ENCODE measurements at regions not wholly inside any gene's neighbourhood (a gene's known extent, or its start where the extent isn't known, plus 50 kb on each side); places are given as distances from the start of the nearest gene placed in this dataset.

DNA sequence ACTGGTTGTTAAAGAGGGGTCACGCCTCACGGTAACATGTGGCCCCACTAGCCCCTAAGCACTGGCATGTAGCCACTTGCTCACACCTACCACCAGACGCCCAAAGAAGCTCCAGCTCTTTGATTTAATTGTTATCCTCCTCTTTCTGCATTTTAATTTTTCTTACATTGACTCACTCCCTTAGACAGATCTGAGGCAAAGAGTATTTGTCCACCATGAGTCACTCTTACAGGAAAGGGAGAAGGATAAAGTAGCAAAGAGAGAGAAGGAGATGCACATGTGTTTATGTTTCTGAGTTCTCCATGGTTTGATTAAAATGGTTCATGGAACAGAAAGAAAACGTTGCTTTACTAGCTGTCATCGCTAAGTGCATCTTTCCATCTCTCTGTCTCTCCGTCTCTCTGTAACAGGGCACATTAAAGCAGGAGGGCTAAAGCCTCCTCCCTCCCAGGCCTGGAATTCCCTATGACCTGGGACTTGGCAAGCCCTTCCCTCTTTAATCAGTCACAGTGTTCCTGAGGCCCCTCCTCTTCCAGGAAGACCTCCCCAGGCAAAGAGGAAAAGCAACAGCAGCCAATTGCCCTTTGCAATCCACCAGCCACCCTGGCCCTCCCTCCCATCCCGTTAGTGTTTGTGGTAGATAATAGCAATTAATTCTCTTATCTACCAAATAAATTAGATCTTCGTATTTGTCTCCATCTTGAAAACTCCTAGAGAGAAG, 112.8 kb upstream of the TSHZ2 start:
- DNase-seq = no peak

DNA sequence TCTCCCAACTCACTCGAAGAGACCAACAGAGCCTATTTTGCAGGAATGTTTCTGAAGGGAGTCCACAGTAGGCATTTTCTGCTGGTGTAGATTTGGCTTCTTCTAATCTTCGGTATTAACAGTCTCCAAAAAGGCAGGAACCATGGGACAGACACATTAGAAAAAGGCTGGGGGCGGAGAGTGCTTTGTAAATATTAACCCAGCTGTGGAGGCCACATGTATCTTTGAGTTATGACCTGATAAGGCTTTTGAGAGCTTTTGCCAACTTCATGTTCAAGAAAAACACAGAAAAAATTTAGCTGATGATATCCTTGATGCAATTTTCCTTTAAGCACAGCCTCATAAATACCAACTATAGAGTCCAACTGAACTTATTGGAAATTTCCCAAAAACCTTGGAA, 119.4 kb upstream of the TSHZ2 start:
- DNase-seq = no peak

DNA sequence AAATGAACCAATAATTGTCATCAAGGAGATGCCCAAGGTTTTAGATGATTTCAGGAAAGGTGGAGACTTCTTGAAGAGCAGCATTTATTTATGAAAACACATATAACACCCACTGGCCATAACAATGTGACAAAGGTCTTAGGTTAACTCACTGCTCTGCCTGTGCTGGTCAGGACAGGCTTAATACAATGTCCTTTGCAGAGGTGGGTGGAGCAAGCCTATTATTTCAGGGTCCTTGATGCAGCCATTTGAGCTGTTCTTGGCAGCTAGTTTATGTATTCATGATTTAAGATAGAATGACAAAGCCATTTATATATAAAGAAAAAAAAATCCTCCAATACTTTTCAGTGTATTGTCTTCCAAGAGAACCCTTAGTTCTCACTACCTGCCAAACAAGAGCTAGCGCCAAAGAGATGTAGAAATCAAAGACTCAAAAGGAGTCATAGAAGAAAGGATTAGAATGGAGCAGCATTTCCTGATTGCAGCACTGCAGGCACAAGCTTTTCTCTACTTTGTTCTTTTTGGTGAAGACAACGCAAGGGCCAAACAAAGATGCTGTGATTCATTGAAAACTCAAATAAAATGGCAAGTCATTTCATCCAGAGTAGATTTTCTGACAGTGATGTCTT, 124.3 kb upstream of the TSHZ2 start:
- DNase-seq = no peak

DNA sequence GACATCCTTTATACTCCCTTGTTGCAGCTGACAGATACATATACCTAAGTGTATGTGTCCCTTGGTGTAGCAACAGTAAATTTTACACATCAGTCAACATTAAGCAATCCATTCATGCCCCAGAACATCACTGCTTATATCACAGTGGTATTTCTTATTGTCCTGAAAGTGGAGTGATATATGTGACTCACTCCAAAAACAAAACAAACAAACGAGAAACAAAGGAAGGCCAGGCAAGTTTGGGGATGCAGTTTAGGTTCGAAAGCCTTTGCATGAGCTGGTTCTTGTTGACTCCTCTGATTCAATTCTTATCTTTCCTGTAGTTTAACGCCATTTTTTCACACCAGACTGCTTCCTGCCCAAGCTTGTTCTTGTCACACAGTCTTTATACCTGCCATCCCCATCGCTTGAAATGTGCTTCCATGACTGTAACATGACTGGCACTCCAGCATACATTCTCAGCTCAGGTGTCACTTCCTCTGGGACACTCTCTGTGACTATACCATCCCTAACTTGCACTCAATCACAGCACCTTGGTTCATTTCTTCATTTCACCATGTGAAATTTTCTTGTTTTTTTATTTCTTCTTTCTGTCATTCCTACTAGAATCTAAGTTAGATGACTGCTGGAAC, 125.0 kb upstream of the TSHZ2 start:
- no peak for DNase-seq

DNA sequence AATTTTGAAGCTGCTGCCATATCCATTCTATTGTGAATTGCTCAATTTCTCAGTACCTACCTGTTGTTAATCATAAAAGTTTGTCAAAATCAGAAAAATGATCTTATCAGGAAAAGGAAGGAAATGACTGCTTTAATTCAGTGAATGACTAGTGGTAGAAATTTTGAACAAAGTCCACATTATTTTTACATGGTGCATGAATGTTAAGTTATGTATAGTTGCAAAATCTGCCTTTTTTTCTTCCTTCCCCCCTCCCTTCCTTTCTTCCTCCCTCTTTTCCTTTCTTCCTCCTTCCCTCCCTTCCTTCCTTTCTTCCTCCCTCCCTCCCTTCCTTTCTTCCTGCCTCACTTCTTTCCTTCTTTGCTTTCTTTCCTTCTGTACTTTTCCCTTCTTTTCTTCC, 127.1 kb upstream of the TSHZ2 start:
- DNase-seq = no peak

DNA sequence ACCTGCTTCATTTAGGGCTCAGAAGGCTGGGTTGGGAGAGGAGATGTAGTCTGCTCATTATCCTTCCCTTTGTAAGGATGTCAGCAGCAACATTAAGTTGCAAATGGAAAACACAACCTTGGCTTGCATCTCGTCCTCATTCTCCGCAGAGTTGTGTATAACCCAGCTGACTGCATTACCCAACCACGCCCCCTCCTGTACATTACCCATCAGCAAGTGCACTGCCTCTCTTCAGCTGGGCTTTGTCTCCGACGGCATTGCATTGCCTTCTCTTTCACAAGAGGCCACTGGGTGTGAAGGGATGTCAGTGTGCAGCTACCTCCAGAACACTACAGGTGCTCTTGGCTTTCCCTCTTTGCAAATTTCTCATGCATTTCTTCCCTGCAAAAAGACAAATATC, 128.7 kb upstream of the TSHZ2 start:
- no peak for DNase-seq

DNA sequence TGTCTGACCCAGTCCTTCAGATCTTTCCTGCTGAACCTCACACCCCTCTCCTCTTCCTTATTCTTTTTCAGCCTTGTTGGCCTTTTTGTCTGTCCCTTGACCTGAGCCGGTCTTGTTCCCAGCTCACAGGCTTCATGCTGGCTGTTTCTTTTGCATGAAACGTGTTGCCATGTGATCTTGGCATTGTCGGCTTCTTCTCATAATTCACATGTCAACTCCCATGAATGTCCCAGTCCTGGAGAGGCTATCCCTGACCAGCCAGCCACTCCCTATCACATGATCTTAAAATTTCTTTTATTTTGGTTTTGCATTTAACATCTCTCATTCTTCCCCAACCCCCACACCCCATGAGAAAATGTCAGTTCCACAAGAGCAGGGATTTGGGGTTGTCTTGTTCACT, 131.2 kb upstream of the TSHZ2 start:
- DNase-seq = no peak

DNA sequence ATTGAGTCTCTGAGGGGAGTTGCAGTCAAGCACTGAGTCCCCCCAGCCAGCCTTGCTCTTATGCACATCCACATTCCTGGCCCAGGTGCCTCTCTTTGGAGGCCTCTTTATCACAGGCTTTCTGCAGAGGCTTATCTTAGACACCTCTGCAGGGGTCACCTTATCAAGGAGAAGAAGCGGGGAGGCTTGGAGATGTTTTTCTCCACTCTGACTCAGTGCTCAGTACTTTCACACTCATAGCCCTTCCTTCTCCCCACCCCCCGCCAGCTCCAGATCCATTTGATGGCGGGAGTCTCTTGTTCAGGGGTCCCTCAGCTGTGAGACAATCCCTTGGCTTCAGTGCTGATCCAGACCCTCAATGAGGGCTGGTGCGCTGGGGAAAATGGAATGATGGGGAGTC, 132.1 kb upstream of the TSHZ2 start:
- DNase-seq = no peak

DNA sequence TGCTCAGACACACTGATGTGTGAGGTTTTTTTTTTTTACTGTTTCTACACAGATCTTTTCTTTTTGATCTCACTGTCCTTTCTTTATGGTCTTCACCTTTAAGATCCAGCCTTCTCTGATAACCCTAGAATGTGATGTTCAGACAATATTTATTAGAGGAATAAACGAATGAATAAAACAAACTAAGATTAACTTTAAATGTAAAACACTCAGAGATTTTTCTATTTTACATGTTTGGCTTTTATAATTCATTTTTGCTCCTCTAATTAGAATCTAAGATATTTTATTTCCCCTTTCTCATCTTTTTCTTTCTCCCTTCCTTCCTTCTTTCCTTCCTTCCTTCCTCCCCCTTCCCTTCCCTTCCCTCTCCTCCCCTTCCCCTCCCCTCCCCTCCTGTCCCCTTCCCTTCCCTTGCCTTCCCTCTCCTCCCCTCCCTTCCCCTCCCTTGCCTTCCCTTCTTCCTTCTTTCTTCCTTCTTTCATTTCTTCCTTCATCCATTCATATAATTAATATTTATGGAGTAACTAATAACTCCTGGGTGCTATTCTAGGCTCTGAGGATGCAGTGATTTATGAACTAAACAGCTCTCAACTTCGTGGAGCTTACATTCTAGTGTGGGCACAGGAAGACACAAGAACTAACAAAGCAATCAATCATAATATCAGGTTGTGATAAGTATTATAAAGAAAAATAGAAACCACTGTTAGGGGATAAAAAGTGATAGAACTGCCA, 133.5 kb upstream of the TSHZ2 start:
- no peak for DNase-seq

DNA sequence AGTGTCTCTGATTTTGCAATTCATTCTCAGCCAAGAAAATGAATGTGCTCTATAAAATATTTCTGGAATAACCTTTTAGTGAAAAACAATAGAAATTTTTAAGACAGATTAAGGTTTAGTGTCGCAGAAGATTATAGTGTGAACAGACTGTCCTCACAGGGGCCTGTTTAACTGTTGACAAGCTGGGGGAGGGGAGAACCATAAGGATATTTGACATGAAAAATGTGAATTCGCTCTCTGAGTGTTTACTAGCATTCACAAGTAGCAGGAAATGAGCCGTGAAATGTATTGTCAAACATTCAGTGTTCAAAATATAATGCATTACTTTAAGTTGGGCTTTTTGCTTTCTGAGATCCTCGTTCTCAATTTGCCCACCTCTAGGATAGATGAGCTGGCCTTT, 134.8 kb upstream of the TSHZ2 start:
- no peak for DNase-seq

DNA sequence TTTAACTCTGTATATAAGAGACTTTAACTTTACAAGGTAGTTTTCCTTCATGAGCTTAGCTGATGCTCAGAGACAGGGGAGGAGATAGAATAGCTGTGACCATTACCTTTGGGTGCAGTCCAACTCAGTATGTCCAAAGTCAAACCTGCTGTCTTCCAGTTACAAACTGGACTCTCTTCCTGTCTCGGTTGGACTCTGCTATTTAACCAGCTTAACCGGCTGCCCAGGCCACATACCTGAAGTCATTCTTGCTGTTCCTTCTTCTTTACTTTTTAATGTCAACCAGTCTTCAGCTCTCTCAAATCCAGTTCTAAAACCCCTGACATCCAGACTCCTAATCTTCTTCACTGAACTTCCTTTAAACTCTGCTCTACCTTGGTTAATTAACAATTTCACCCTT, 138.3 kb upstream of the TSHZ2 start:
- no peak for DNase-seq

DNA sequence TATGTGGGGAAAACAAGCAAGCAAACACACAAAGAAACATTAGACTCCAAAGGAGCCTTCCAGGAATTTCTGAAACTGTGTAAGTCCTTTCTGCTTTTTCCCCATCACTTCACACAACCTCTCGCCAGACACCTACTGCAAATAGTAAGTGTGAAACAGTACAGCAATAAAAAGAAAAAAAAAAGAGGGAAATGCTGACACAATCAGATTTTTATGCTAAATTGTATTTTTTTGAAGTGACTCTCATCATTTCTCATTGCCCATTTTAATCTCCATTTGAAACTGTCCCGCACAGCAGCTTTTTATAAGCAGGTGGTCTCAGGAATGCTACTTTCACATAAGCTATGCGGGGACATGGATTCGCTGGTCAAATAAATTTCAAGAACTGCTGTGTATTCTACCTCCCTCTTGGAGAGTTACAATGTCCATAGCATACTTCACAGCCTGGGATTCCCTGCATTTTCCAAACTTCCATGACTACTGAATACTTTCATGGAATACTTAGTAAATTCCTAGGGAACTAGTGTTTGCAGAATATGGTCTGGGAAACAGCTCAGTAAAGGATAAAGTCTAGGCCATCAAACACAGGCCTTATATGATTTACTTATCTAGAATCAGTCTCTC, 139.9 kb upstream of the TSHZ2 start:
- no peak for DNase-seq

DNA sequence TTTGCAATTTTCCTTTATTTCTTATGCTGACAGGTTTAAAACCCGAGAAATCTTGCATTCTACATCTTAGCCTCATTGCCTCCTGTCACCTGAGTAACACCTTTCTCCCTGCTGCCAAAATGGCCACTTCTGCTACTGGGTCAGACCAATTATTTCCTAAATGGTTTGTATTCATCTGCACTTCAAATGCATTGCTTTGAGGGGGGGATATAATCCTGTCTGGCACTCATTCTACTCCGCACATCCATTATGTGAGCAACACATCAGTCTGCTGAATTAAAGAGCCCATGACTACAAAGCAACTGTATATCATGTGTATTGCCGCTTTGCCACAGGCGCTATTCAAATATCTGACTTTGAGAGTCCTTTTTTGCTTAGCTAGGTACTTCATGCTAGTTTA, 141.6 kb upstream of the TSHZ2 start:
- no peak for DNase-seq

DNA sequence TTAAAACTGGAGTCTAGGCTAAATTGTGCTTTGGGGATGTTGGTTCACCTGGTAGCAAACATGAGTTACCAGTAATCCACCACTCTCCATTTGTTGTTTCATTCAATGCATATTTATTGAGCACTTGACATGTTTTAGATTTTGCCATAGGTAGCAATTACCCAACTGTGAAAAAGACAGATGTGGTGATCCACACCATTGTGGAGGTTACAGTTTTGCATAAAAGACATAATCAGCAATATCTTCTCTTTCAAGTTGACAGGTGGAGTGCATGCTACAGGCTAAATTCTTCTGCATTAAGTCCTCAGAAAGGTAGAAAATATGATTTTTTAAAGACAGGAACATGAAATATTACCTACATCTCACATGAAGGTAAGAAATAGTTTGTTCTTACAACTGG, 143.0 kb upstream of the TSHZ2 start:
- DNase-seq = no peak

DNA sequence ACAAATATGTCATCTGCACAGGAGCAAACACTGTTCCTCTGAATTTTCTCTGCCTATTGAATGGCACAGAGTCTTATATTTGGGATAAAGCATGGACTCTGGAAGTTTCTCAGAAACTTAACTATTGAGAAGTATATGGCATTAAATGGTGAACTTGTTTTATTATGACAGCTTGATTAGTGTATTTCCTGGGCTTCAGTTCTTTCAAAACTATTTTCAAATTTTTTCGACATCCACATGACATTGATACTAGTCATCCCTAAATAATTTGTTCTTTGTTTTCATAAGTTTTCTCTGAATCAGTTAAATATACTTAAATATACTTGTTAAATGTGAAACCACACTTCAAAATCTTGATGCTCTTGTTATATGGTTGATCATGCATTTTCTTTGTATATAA, 144.0 kb upstream of the TSHZ2 start:
- no peak for DNase-seq

DNA sequence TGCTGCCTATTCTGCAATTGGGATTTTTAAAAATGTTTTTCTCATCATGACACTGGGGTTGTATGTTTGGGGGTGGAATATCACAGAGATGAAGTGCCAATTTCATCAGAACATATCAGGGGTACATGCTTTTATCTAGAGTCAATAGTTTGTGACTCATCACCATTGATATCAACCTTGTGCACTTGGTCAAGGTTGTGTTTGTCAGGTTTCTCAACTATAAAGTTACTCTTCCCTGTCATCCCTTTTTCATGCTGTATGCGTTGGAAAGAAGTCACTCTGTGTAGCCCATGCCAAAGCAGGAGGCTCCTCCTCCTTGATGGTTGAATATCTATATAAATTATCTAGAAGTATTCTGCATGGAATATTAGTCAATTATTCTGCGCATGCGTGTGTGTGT, 145.4 kb upstream of the TSHZ2 start:
- no peak for DNase-seq

DNA sequence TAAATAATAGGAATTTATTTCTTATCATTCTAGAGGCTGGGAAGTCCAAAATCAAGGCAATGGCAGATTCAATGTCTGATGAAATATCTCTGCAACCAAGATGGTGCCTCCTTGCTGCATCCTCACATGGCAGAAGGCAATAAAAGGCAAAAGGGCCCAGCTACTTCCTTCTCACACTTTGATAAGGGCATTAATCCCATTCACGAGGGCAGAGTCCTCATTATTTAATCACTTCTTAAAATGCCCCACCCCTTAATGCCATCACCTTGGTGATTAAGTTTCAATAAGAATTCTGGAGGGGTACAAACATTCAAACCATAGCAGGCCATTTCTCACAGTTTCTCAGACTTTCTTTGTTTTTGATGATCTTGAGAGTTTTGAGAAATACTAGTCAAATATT, 145.8 kb upstream of the TSHZ2 start:
- DNase-seq = no peak

DNA sequence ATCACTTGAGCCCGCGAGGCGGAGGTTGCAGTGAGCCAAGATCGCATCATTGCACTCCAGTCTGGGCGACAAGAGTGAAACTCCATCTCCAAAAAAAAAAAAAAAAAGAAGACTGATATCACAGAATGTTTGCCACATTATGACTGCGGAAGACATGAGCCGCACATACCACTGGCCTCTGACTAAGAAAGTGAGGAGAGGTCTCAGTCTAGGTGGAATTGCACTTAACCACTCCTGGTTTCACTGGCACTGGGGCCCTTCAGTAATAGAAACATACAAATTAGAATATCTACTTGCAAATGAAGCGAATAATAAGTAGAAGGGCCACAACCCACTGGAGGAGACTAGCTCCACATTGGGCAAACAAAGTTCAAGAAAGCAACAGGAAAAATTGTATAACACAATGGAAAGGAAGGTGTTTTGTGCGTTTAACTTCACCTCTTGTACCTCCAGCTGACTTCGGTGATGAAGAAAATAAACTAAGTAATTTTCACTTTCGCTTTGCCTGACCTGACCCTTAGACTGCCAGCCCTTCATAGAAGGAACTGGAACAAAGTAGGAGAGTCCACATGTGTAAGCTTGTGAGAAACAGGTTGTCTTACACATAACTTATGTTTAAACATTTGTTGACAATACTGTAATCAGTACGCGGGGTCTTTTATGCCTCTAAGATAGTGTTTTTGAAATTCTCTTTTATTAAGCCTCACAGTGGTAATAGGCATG, 147.5 kb upstream of the TSHZ2 start:
- no peak for DNase-seq

DNA sequence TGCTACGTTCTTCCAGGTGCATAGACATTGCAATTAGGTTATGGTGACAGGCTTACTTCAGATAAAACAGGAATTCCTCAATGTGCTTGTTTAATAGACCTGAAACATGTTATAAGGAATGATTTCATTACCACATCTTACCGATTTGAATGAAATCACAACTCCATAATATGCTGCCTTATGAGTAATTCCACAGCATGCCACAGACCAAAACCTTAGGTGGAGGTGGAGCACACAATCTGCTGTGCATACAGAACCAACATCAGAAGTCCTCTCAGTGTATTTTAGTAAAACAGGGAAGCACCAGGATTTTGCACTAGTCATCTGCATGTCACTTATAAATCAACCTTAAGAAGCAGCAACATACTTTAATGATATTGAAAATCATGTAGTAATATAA, 148.9 kb upstream of the TSHZ2 start:
- DNase-seq = no peak

DNA sequence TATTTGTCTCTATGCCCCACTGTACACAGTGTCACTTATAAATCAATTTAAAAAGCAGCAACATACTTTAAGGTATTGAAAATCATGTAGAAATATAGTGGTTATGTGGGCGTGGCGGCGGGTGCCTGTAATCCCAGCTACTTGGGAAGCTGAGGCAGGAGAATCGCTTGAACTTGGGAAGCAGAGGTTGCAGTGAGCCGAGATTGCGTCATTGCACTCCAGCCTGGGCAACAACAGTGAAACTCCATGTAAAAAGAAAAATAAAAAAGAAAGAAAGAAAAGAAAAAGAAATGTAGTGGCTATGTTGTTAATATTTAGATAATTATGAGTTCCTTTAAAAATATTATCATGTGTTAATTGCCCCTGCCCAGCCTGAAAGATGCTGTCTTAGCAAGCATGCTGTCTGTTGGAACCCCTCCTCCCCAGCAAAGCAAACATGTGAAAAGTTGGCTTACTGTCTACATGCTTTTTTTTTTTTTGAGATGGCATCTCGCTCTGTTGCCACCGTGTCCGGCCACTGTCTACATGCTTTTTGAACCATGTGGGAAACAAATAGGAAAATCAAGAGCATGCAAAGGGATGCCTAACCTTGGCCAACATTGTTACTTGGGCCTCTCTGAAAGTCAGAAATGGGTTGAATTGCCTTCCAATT, 151.4 kb upstream of the TSHZ2 start:
- DNase-seq = no peak

DNA sequence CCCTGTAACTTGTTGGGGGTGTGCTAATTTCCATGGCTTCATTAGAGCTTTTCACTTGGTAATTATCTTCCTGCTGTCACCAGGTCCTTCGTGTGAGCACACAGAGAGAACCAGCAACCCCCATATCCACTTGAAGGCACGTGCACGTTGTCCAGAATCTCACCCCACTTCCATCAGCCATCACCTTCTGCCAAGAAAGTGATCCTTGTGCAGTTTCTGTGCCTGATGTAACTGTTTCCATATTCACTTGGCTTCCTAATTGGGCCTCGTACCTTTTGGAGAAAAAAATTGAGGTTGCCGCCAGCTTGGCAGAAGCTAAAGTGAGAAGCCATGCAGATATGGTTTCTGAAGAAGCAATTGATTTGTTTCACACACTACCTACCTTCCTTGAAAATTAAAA, 153.7 kb upstream of the TSHZ2 start:
- DNase-seq = no peak

DNA sequence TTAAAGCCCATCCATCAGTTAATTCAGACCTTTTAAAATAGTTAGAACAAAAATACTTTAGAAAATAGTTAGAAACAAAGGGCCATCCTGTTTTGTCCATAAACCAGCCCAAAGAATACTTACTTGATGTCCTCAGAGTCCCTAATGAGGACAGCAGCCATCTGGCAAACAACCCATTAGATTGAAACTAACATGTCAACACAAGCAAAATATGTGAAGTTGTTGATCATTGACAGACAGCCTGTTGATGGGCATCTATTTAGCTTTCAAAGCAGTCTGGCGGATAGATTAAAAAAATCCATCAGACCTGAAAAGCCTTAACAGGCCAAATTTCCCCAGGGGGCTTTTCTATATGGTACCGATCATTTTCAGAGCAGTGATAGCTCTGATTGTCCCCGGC, 154.2 kb upstream of the TSHZ2 start:
- DNase-seq = no peak
